ENCODE measurements at regions not wholly inside any gene's neighbourhood (a gene's known extent, or its start where the extent isn't known, plus 50 kb on each side); places are given as distances from the start of the nearest gene placed in this dataset.

DNA sequence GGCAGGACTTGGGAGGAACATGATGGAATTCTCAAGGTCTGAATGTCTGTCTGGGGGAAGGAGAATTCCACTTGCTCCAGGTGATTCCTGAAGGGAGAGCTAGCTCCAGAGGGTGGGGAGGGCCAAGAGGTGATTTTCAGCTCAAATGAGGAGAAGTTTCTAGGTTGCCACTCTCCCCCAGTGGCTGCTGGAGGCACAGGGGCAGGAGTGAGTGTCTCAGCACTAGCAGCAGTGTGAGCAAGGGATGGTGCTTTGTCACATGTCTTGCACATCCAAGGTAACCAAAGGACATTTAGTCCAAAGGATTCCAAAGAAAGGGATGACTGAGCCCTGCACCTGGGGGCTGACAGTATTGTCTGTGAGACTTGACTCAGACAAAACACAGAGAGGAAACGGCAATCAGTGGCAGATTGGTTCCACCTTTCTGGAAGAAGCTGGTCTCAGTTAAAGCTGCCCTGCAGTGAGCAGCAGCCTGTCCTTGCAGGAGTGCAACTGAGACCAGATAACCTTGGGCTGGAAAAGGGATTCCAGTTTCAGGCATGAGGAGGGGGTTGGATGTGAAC lies 51.2 kb upstream of the PCBD1 start:
- Histone ChIP-seq H3K27ac (no peak overlapping the region), H3K4me1 (ENCODE audit: control insufficient read depth in 1 of 2, low read depth in 2 of 2) (no peaks in the 10 kb centered on the region), H3K27me3 (replicated peaks; ENCODE audit: insufficient read depth) (no peaks in the 10 kb centered on the region), H3K4me3 (no peak overlapping the region), H3K36me3 (no peaks in the 10 kb centered on the region), H3K9me3 (no peaks in the 10 kb centered on the region)
- no peak for DNase-seq (ENCODE audit: low spot score)
- TF ChIP-seq, protein P1, sequence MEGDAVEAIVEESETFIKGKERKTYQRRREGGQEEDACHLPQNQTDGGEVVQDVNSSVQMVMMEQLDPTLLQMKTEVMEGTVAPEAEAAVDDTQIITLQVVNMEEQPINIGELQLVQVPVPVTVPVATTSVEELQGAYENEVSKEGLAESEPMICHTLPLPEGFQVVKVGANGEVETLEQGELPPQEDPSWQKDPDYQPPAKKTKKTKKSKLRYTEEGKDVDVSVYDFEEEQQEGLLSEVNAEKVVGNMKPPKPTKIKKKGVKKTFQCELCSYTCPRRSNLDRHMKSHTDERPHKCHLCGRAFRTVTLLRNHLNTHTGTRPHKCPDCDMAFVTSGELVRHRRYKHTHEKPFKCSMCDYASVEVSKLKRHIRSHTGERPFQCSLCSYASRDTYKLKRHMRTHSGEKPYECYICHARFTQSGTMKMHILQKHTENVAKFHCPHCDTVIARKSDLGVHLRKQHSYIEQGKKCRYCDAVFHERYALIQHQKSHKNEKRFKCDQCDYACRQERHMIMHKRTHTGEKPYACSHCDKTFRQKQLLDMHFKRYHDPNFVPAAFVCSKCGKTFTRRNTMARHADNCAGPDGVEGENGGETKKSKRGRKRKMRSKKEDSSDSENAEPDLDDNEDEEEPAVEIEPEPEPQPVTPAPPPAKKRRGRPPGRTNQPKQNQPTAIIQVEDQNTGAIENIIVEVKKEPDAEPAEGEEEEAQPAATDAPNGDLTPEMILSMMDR (IDR thresholded peaks at IDR 0.05) = no peak
- no peak for ATAC-seq (ENCODE audit: insufficient number of reproducible peaks, low FRiP score, low read depth)

DNA sequence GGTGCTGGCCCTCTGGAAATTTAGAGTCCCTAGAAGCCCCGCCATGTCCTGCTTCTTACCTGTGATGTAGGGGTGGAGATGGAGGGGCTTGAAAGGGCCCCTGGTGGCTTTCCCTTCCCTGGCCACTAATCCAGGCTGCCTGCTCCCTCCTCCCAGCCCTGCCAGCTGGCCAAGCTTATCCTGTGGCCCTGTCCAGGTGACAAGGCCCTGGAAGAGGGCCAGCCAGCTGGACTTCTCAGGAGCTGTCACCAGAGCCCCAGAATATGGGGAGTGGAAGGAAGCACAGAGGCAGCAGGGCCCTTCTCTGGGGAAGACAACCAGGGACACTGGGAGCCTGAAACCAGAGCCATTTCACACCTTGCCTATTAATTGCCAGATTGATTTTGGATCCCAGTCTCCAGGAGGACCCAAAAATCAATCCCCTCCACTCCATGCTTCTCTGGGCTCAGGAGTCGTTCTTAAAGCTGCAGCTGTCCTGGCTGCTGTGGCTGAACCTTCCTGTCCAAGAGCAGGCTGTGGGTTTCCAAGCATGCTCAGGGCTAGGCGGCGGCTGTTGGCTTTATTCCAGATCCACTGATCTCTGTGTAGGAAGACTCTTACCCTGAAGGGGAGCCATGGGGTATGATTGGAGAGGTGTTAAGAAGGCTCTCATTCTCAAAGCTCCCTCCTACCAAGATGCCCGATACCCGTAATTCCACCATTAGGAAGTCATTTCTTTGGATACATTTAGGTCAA lies 52.6 kb upstream of the PCBD1 start:
- no peak overlapping the region for H3K4me3 ChIP-seq
- H3K4me1 ChIP-seq (ENCODE audit: control insufficient read depth in 1 of 2, low read depth in 2 of 2) = no peaks in the 10 kb centered on the region
- no peak overlapping the region for H3K27ac ChIP-seq
- TF ChIP-seq, protein P1 (IDR thresholded peaks at IDR 0.05) = no peak
- DNase-seq (ENCODE audit: low spot score) (no peak), ATAC-seq (ENCODE audit: insufficient number of reproducible peaks, low FRiP score, low read depth) (peak; percentile 63)
- no peaks in the 10 kb centered on the region for H3K9me3 ChIP-seq
- no peaks in the 10 kb centered on the region for H3K36me3 ChIP-seq
- no peaks in the 10 kb centered on the region for H3K27me3 ChIP-seq (replicated peaks; ENCODE audit: insufficient read depth)

DNA sequence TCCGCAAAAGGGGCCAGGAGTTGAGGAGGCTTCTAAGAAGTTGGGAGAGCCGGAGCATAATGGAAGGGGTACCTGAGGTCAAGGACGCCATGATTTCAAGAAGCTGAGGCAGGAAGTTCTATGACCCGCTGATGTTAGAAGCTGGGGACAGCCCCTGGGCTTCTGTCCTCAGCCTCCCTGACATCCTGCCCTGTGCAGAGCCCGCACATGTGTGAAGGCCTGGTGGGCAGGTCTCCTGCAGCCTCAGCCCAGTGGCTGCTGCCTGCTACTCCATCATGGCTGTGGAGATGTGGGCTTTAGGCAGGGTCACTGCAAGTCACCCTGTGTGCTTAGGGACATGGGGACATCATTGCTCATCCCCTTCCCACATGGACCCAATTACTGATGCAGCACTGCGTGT lies 53.8 kb upstream of the PCBD1 start:
- Histone ChIP-seq H3K4me3 (no peak overlapping the region), H3K36me3 (no peaks in the 10 kb centered on the region), H3K27me3 (replicated peaks; ENCODE audit: insufficient read depth) (no peaks in the 10 kb centered on the region), H3K9me3 (no peaks in the 10 kb centered on the region), H3K4me1 (ENCODE audit: control insufficient read depth in 1 of 2, low read depth in 2 of 2) (no peaks in the 10 kb centered on the region), H3K27ac (no peak overlapping the region)
- TF ChIP-seq, protein P1 (IDR thresholded peaks at IDR 0.05) = no peak
- DNase-seq (ENCODE audit: low spot score) = no peak
- no peak for ATAC-seq (ENCODE audit: insufficient number of reproducible peaks, low FRiP score, low read depth)

DNA sequence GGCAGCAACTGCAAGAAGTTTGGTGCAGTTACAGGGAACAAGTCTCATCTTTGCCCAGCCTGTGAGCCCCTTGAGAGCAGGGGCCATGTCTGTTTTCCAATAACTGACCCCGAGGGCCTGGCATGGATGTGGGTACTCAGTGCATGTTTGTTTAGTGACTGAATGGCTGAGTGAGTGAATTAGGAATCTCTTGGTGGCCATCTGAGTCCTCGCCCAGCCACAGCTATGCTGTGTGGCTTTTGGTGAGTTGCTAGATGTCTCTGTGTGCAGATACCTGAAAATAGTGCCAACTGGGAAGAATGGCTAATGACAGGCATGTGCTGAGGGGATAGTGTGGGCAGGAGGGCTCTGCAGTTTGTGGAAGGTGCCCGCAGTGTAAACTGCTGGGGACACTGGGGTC lies 54.4 kb upstream of the PCBD1 start:
- H3K9me3 ChIP-seq = no peaks in the 10 kb centered on the region
- H3K27ac ChIP-seq = no peak overlapping the region
- DNase-seq (ENCODE audit: low spot score) (no peak), ATAC-seq (ENCODE audit: insufficient number of reproducible peaks, low FRiP score, low read depth) (no peak)
- H3K36me3 ChIP-seq = no peaks in the 10 kb centered on the region
- H3K4me3 ChIP-seq = no peak overlapping the region
- no peaks in the 10 kb centered on the region for H3K27me3 ChIP-seq (replicated peaks; ENCODE audit: insufficient read depth)
- H3K4me1 ChIP-seq (ENCODE audit: control insufficient read depth in 1 of 2, low read depth in 2 of 2) = no peaks in the 10 kb centered on the region
- TF ChIP-seq, protein P1 (IDR thresholded peaks at IDR 0.05) = no peak

DNA sequence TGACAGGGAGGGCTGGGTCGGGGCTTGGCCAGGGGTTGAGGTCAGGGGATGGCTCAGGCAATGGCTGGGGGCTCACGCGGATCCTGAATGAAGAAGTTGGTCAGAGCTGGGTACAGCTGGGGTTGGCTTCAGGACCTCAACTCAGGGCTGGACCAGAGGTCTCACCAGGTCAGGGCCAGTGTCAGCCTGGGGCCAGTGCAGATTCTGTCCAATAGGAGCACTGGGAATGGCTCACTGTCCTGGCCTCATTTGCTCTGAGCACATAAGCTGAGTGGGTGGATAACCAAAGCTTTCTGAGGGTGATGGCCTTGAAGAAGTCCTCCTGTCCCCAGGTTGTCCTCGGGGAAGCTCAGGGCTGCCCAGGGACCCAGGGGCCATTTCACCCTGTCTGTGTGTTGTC lies 54.9 kb upstream of the PCBD1 start:
- no peak overlapping the region for H3K27ac ChIP-seq
- DNase-seq (ENCODE audit: low spot score) = no peak
- H3K27me3 ChIP-seq (replicated peaks; ENCODE audit: insufficient read depth) = no peaks in the 10 kb centered on the region
- no peaks in the 10 kb centered on the region for H3K9me3 ChIP-seq
- H3K4me3 ChIP-seq = no peak overlapping the region
- no peak for ATAC-seq (ENCODE audit: insufficient number of reproducible peaks, low FRiP score, low read depth)
- H3K4me1 ChIP-seq (ENCODE audit: control insufficient read depth in 1 of 2, low read depth in 2 of 2) = no peaks in the 10 kb centered on the region
- TF ChIP-seq, protein P1 (IDR thresholded peaks at IDR 0.05) = no peak
- H3K36me3 ChIP-seq = no peaks in the 10 kb centered on the region

Data from thoracic aorta (tissue), 2 donors.